Coronary artery (tissue), 2 donors: ENCODE measurements at regions not wholly inside any gene's neighbourhood (a gene's known extent, or its start where the extent isn't known, plus 50 kb on each side); places are given as distances from the start of the nearest gene placed in this dataset.
"Not testable (repeated sequence)": the region's sequence is repeated elsewhere in the genome, so short reads cannot be mapped to it uniquely, and the experiment has no call there.

Source experiments
- DNase-seq: peaks from one replicate; pipeline ENCODE4 v3.0.0-alpha.2; 2017; ENCODE audit warnings: low spot score
- H3K27ac ChIP-seq, 2 donors: fragments of 200-600 bp; sonication (generic); one replicate each; pipeline ENCODE4 v1.5.1; 2016 to 2019
- H3K4me3 ChIP-seq: fragments of 200-600 bp; sonication (generic); 2 replicates; pipeline ENCODE4 v1.5.1; 2016; ENCODE audit warnings: mild to moderate bottlenecking, moderate library complexity
- TF ChIP-seq, protein P1 (sequence below): fragments of 200-600 bp; sonication (generic); IDR thresholded peaks from one replicate; pipeline ENCODE4 v1.5.1; 2019; ENCODE audit warnings: antibody characterized with exemption

DNA sequence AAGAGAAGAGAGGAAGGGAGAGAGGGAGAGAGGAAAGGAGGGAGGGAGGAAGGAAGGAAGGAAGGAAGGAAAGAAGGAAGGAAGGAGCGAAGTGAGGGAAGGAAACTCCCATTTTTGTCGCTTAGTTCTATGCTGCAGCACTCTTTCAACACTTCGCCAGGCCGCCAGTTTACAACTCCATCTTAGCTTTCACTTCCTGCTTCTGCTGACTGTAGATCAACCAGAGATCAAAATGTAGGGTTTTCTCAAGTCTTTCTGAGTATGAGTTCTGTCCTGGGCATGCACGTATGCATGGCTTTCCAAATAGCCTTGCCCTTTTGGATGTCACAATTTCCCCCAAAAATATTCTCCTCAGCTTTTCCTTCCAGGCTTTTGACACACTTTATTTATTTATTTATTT, 723.4 kb downstream of the TRHDE start:
- no peak overlapping the region for H3K27ac ChIP-seq
- TF ChIP-seq, protein P1, sequence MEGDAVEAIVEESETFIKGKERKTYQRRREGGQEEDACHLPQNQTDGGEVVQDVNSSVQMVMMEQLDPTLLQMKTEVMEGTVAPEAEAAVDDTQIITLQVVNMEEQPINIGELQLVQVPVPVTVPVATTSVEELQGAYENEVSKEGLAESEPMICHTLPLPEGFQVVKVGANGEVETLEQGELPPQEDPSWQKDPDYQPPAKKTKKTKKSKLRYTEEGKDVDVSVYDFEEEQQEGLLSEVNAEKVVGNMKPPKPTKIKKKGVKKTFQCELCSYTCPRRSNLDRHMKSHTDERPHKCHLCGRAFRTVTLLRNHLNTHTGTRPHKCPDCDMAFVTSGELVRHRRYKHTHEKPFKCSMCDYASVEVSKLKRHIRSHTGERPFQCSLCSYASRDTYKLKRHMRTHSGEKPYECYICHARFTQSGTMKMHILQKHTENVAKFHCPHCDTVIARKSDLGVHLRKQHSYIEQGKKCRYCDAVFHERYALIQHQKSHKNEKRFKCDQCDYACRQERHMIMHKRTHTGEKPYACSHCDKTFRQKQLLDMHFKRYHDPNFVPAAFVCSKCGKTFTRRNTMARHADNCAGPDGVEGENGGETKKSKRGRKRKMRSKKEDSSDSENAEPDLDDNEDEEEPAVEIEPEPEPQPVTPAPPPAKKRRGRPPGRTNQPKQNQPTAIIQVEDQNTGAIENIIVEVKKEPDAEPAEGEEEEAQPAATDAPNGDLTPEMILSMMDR = no peak
- no peak for DNase-seq
- no peak overlapping the region for H3K4me3 ChIP-seq

DNA sequence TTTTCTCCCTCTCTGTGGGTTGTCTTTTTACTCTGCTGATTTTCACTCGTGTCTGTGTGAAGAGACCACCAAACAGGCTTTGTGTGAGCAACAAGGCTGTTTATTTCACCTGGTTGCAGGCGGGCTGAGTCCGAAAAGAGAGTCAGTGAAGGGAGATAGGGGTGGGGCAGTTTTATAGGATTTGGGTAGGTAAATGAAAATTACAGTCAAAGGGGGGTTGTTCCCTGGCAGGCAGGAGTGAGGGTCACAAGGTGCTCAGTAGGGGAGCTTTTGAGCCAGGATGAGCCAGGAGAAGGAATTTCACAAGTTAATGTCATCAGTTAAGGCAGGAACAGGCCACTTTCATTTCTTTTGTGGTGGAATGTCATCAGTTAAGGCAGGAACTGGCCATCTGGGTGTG, 729.6 kb downstream of the TRHDE start:
- not testable (repeated sequence) for DNase-seq, H3K27ac ChIP-seq, H3K4me3 ChIP-seq

GRCh38 chr12:73002504-73002903, 730.3 kb downstream of the TRHDE start:
- H3K27ac ChIP-seq, DNase-seq, H3K4me3 ChIP-seq: not testable (repeated sequence)

- not testable (repeated sequence) for H3K4me3 ChIP-seq, DNase-seq
Measured at GRCh38 chr12:73009138-73009834, 737.1 kb downstream of the TRHDE start.

GRCh38 chr12:73017981-73018380, 745.8 kb downstream of the TRHDE start:
- TF ChIP-seq, protein P1 = no peak
- H3K27ac ChIP-seq = no peak overlapping the region
- no peak for DNase-seq

More at GRCh38 chr12:73009138-73009834, 737.1 kb downstream of the TRHDE start:
- not testable (repeated sequence) for H3K27ac ChIP-seq

DNA sequence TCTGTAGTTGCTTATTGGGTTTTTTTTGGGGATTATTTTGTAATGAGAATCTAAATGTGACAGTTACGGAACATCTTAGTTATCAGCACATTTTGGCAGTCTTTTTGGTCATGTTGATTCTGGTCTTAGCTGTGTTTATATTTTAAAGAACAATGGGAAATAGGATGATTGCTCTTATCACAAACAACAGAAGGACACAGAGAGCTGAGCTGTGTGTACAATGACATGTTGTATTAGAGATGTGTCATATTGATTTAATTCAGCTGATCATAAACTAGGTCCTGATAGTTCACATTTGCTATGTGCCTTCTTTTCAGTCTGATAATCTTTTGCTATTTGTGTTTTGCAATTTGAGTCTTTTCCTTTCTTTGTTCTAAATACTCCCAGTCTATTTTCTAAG, 781.7 kb downstream of the TRHDE start:
- TF ChIP-seq, protein P1 = no peak
- no peak for DNase-seq
- Histone ChIP-seq H3K4me3 (no peak overlapping the region), H3K27ac (no peak overlapping the region)

More at GRCh38 chr12:73017981-73018380, 745.8 kb downstream of the TRHDE start:
- H3K4me3 ChIP-seq = no peak overlapping the region

DNA sequence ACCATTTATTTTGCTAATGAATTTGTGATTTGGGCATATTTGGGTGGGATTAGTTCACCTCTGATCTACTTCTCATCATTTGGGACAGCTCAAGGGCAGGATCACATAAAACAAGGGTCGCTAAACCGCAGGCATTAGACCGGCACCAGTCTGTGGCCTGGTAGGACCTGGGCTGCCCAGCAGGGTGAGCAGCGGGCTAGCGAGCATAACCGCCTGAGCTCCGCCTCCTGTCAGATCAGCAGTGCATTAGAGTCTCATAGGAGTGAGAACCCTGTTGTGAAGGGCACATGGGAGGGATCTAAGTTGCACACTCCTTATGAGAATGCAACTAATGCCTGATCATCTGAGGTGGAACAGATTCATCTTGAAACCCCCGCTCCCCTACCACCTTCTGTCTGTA, 785.3 kb downstream of the TRHDE start:
- TF ChIP-seq, protein P1 = no peak
- no peak overlapping the region for H3K27ac ChIP-seq
- H3K4me3 ChIP-seq = no peak overlapping the region
- DNase-seq = no peak

- no peak overlapping the region for H3K27ac ChIP-seq
- DNase-seq = no peak
- H3K4me3 ChIP-seq = no peak overlapping the region
- TF ChIP-seq, protein P1 = no peak
Measured at GRCh38 chr12:73065913-73066312, 793.7 kb downstream of the TRHDE start.

DNA sequence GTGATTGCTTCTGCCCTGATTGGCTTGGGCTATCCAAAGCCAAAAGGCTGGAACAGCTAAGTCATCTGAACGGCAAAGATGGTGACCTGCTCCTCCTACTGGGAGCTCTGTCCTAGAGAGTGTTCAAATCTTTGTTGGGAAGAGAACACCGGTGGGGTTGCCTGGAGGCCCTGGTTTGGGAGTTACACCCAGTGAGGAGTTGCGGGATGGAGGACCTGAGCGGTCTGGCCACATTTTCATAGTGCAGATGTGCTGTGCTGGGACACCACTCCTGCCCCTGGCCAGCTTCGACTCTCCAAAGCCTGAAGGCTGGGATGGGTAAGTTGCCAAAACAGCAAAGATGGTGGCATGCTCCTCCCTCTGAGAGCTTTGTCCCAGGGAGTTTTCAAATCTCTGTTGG, 795.4 kb downstream of the TRHDE start:
- no peak for DNase-seq
- H3K4me3 ChIP-seq = no peak overlapping the region
- TF ChIP-seq, protein P1 = no peak
- H3K27ac ChIP-seq = no peak overlapping the region
